Endodermal cell (in vitro differentiated cells): ENCODE measurements at regions not wholly inside any gene's neighbourhood (a gene's known extent, or its start where the extent isn't known, plus 50 kb on each side); places are given as distances from the start of the nearest gene placed in this dataset.

Experiments used
- DNase-seq: peaks from one replicate; pipeline ENCODE4 v3.0.0-alpha.2; 2017
- H3K27ac ChIP-seq: 2 replicates; pipeline ENCODE4 v1.5.1; 2013; ENCODE audit warnings: mild to moderate bottlenecking, low read depth, low read length, moderate library complexity
- H3K27me3 ChIP-seq: 2 replicates; pipeline ENCODE4 v1.6.1; 2013; ENCODE audit warnings: mild to moderate bottlenecking, low read length, moderate library complexity; ENCODE audit not compliant: insufficient read depth, control insufficient read depth, poor library complexity, severe bottlenecking
- H3K36me3 ChIP-seq: 2 replicates; pipeline ENCODE4 v1.7.0; 2013; ENCODE audit warnings: mild to moderate bottlenecking, low read length, moderate library complexity; ENCODE audit not compliant: control insufficient read depth, insufficient read depth
- H3K4me1 ChIP-seq: one replicate; pipeline ENCODE4 v1.7.0; 2013; ENCODE audit warnings: low read length; ENCODE audit not compliant: control insufficient read depth, insufficient read depth
- H3K4me3 ChIP-seq: 2 replicates; pipeline ENCODE4 v1.5.1; 2013; ENCODE audit warnings: mild to moderate bottlenecking, low read length, moderate library complexity
- H3K9ac ChIP-seq: 2 replicates; pipeline ENCODE4 v1.6.1; 2013; ENCODE audit warnings: mild to moderate bottlenecking, low read length, moderate library complexity; ENCODE audit not compliant: poor library complexity, severe bottlenecking; ENCODE audit errors: extremely low read depth
- H3K9me3 ChIP-seq: 2 replicates; pipeline ENCODE4 v1.6.1; 2013; ENCODE audit warnings: mild to moderate bottlenecking, low read length, moderate library complexity; ENCODE audit not compliant: control insufficient read depth
- H3K27ac Mint-ChIP-seq: 2 replicates; pipeline ENCODE4 v1.8.0; 2020; ENCODE audit warnings: mixed read lengths
- H3K27me3 Mint-ChIP-seq: 2 replicates; pipeline ENCODE4 v1.8.0; 2021; ENCODE audit warnings: mild to moderate bottlenecking, mixed read lengths; ENCODE audit not compliant: insufficient read depth
- H3K36me3 Mint-ChIP-seq: 2 replicates; pipeline ENCODE4 v1.8.0; 2020; ENCODE audit warnings: low read depth, mixed read lengths
- H3K4me1 Mint-ChIP-seq: 2 replicates; pipeline ENCODE4 v1.8.0; 2020; ENCODE audit warnings: mixed read lengths
- H3K4me3 Mint-ChIP-seq: 2 replicates; pipeline ENCODE4 v1.8.0; 2020; ENCODE audit warnings: mild to moderate bottlenecking, moderate library complexity, mixed read lengths
- H3K9me3 Mint-ChIP-seq: 2 replicates; pipeline ENCODE4 v1.8.0; 2020; ENCODE audit warnings: mild to moderate bottlenecking, mixed read lengths
- WGBS, 2 experiments: methylation state at CpG; one replicate each; pipeline versions ENCODE4 v1.1.5 to v1.1.7; 2013; ENCODE audit warnings: missing lambda C conversion rate in 2 of 2, mixed read lengths in 1 of 2; ENCODE audit not compliant: insufficient coverage in 1 of 2, insufficient read length in 1 of 2; 5-methylcytosine and 5-hydroxymethylcytosine counted together
- TF ChIP-seq, protein P1 (sequence below): fragments of 200-600 bp; sonication (generic); conservative IDR thresholded peaks from 2 replicates; pipeline ENCODE4 v1.5.0; 2021; ENCODE audit warnings: antibody characterized with exemption, mild to moderate bottlenecking

DNA sequence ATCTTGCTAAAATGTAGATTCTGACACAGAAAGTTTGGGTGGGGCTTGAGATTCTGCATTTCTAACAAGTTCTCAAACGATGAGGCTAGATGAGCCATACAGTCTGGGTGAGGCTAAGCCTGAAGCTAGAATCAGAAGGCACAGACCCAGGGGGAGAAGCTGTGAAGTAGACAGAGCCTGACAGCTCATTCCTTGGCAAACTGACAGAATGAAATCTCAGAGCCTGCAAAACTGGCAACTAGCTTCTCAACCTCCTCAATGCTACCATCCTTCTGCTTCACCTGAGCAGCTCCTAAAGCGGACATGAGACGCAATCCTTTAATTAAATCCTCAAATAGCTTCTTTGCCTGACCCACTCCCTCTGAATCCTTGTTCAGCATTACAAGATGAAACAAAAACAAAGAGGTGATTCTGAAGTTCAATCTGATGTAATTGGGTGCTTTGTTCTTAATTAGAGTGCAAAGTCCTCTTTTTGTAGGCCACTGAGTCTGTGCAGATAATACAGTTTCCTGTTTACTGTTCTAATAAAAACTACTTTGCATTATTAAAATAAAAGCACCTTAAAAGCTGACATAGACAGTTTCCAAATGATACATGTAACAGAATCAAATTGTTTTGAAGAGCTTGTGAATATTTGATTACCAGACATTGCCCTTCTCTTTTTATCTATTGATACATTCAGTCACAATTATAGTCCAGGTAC is 71.0 kb upstream of the BMP2K start:
- H3K4me3 Mint-ChIP-seq, result no peak overlapping the region
- peaks cover 30% of the 10 kb centered on the region for H3K4me1 Mint-ChIP-seq
- Histone ChIP-seq H3K27me3 (no peaks in the 10 kb centered on the region), H3K4me1 (no peaks in the 10 kb centered on the region), H3K4me3 (no peak overlapping the region), H3K27ac (no peak overlapping the region), H3K9me3 (peaks cover 25% of the 10 kb centered on the region), H3K9ac (no peak overlapping the region), H3K36me3 (no peaks in the 10 kb centered on the region)
- DNase-seq, result no peak
- WGBS, 2 experiments, result 81 to 91% methylated on average over 2 to 3 of the region's 3 CpGs
- peaks cover 21% of the 10 kb centered on the region for H3K9me3 Mint-ChIP-seq
- H3K27ac Mint-ChIP-seq, result no peak overlapping the region
- no peaks in the 10 kb centered on the region for H3K27me3 Mint-ChIP-seq
- TF ChIP-seq, protein P1, sequence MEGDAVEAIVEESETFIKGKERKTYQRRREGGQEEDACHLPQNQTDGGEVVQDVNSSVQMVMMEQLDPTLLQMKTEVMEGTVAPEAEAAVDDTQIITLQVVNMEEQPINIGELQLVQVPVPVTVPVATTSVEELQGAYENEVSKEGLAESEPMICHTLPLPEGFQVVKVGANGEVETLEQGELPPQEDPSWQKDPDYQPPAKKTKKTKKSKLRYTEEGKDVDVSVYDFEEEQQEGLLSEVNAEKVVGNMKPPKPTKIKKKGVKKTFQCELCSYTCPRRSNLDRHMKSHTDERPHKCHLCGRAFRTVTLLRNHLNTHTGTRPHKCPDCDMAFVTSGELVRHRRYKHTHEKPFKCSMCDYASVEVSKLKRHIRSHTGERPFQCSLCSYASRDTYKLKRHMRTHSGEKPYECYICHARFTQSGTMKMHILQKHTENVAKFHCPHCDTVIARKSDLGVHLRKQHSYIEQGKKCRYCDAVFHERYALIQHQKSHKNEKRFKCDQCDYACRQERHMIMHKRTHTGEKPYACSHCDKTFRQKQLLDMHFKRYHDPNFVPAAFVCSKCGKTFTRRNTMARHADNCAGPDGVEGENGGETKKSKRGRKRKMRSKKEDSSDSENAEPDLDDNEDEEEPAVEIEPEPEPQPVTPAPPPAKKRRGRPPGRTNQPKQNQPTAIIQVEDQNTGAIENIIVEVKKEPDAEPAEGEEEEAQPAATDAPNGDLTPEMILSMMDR, result no peak
- no peaks in the 10 kb centered on the region for H3K36me3 Mint-ChIP-seq

DNA sequence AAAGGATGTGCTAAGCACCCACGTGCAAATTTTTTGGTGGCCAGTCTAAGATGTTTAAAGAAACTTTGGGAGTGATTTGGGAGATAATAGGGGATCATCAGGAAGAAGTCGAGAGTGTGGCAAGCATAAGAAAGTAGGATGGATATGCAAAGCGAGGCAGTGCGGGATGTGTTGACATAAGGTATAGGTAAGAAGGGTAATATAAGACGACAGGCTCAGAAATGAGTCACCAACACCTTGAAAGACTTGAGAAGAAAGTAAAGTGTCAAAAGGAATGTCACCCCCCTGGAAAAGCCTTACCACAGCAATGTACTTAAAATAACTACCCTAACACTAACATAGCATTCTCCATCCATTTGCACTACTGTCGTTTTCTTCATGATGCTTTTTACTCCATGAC is 69.8 kb upstream of the BMP2K start:
- Mint-ChIP-seq H3K27ac (no peak overlapping the region), H3K9me3 (peaks cover 28% of the 10 kb centered on the region), H3K4me3 (no peak overlapping the region), H3K4me1 (peaks cover 26% of the 10 kb centered on the region), H3K27me3 (no peaks in the 10 kb centered on the region), H3K36me3 (no peaks in the 10 kb centered on the region)
- Histone ChIP-seq H3K27ac (no peak overlapping the region), H3K9ac (no peak overlapping the region), H3K27me3 (no peaks in the 10 kb centered on the region), H3K9me3 (peaks cover 37% of the 10 kb centered on the region), H3K4me3 (no peak overlapping the region), H3K4me1 (no peaks in the 10 kb centered on the region), H3K36me3 (no peaks in the 10 kb centered on the region)
- TF ChIP-seq, protein P1, result no peak
- peak; percentile 66 for DNase-seq
- 43 to 52% methylated on average over 4 to 6 of the region's 6 CpGs for WGBS, 2 experiments

DNA sequence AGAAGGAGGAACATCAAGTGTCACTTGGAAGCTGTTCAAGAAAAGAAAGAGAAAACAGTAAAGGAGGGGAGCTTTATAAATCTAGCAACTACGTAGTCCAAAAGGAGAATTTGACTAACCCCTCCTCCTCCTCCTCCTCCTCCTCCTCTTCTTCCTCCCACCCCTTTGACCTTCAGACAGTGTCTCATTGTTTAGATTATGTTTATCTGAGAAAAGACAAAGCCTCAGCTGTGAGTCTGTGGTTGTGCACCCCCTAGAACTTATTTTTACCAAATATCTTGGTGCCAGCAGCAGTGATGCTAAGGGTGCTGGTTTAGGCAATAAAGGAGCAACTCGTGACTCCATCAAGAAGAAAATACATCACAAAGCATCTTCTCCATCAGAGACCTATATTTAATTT is 68.9 kb upstream of the BMP2K start:
- Mint-ChIP-seq H3K27ac (no peak overlapping the region), H3K36me3 (no peaks in the 10 kb centered on the region), H3K4me3 (no peak overlapping the region), H3K27me3 (no peaks in the 10 kb centered on the region), H3K9me3 (peaks cover 25% of the 10 kb centered on the region), H3K4me1 (peaks cover 26% of the 10 kb centered on the region)
- H3K27ac ChIP-seq, result no peak overlapping the region
- TF ChIP-seq, protein P1, result no peak
- H3K4me3 ChIP-seq, result no peak overlapping the region
- H3K36me3 ChIP-seq, result no peaks in the 10 kb centered on the region
- H3K27me3 ChIP-seq, result no peaks in the 10 kb centered on the region
- no peaks in the 10 kb centered on the region for H3K4me1 ChIP-seq
- DNase-seq, result no peak
- no peak overlapping the region for H3K9ac ChIP-seq
- WGBS, 2 experiments, result 88% methylated on average over 1 of the region's 2 CpGs; no CpG with 5 or more reads in 1 of the 2 experiments
- H3K9me3 ChIP-seq, result peaks cover 37% of the 10 kb centered on the region
